Ovary (tissue), 3 donors: ENCODE measurements at regions not wholly inside any gene's neighbourhood (a gene's known extent, or its start where the extent isn't known, plus 50 kb on each side); places are given as distances from the start of the nearest gene placed in this dataset.

Experiments used
- CTCF ChIP-seq, 3 donors: fragments of 450-650 bp in 2 of 3; fragments of 200-600 bp in 1 of 3; IDR thresholded peaks; one replicate each; pipeline versions ENCODE4 v1.5.1 to v1.8.0; 2016 to 2022; ENCODE audit warnings: antibody characterized with exemption in 3 of 3, mild to moderate bottlenecking in 1 of 3
- POLR2A ChIP-seq: fragments of 450-650 bp; IDR thresholded peaks from one replicate; pipeline ENCODE4 v1.6.1; 2017; ENCODE audit warnings: antibody characterized with exemption, mild to moderate bottlenecking, moderate library complexity
- donor health status: DM: no; HTN: no; CAD: no.

- no peak for TF ChIP-seq POLR2A
- no peak for TF ChIP-seq CTCF (IDR thresholded peaks at IDR 0.05)
Observed at GRCh38 chr18:24736662-24737330, 276.4 kb downstream of the HRH4 start.
